SIG-M5 treated with dmso at 0.1 percent for 504 hours (cell line): ENCODE measurements at regions not wholly inside any gene's neighbourhood (a gene's known extent, or its start where the extent isn't known, plus 50 kb on each side); places are given as distances from the start of the nearest gene placed in this dataset.
"Not testable (repeated sequence)": the region's sequence is repeated elsewhere in the genome, so short reads cannot be mapped to it uniquely, and the experiment has no call there.

ENCODE experiments used
- DNase-seq: peaks from one replicate; lab custom pipeline; 2025; ENCODE audit not compliant: unreplicated experiment; lab: John Stamatoyannopoulos, UW

DNA sequence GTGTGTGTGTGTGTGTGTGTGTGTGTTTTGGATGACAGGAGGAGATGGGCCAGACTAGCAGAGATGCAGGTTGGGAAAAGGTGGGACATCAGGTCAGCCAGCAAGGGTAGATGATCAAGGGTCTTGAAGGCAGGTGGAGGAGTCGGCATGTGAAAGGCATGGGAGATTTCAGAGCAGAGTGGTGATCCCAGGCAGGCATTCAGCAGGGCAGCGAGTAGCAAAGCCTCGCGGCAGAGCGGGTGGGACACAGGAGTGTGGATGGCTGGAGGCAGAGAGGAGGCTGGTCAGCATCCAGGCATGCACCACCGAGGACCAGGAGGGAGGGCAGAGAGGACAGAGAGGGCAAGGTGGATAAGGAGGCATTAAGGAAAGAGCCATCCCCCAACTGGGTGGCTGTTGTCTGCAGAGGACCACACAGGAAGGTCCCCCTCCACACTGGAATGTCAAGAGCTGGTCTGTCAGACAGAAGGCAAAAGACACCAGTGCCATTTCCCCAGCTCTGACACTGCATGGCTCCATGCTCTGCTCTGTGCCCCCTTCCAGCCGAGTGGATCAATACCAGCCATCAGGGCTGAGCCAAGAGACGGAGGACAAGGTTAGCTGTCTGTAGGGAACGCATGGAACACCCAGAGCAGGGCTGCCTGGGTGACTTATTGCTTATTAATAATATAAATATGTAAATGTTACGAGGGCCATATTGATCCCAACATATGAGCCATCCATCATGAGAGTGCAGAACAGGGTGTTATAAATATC lies 74.8 kb upstream of the RPL38 start:
- DNase-seq, result no peak

GRCh38 chr17:74129800-74130199 lies 73.7 kb upstream of the RPL38 start:
- not testable (repeated sequence) for DNase-seq

DNA sequence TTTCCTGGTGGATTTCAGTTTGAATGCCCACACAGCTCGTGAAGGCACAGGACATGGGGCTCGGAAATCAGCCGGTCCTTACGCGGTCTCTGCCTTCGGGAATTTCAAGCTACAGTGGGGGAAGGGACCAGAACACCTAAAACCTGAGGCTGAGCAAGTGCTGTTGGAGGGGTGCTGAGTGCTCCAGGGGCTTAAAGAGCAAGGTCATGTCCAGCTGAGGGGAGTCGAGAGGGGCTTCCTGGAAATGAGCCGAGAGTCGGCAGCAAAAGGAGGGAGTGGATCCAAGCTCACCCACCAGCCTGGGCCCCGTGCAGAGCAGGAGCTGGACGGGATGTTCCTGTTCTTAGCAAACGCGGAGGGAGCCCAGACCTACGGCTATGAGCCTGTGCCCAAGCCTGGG lies 73.2 kb upstream of the RPL38 start:
- DNase-seq, result no peak

- no peak for DNase-seq
Observed at GRCh38 chr17:74130841-74131240, 72.6 kb upstream of the RPL38 start.

GRCh38 chr17:74132354-74132753 lies 71.1 kb upstream of the RPL38 start:
- DNase-seq, result no peak

DNA sequence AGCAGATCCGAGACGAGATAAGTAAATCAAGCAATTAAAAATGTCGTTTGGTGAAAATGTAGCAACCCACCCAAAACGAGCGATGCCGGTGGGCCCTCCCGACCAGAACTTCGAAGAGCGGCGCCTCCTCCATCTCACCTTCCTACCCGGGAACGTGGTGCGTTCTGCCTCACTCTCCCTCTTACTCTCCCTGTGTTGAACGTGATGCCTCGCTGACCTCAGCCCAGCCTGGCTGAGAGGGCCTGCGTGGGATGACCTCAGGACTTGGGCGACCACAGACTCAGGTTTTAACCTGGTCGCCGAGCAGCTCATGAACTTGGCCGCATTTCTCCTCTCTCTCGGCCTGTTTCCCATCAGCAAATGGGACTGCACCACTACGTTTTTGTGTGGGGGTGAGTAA lies 69.7 kb upstream of the RPL38 start:
- DNase-seq, result no peak

- DNase-seq, result not testable (repeated sequence)
Observed at GRCh38 chr17:74134234-74134633, 69.2 kb upstream of the RPL38 start.

DNA sequence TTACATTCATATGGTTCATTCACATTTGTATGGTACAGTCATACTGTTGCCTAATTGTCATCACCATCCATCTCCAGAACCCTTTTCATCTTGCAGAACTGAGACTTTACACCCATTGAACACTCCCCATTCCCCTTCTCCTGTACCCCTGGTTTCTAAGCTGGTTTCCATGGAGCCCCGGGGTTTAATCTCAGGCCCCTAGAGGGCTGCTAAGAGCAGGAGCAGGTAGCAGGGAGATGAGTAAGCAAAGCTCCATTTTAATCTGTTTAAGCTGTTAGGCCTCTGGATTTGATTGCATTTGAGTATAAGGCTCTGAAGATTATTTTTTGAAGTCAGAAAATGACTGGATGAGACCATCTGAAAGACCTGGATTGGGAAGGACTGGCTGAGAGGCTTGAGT lies 68.5 kb upstream of the RPL38 start:
- no peak for DNase-seq

DNA sequence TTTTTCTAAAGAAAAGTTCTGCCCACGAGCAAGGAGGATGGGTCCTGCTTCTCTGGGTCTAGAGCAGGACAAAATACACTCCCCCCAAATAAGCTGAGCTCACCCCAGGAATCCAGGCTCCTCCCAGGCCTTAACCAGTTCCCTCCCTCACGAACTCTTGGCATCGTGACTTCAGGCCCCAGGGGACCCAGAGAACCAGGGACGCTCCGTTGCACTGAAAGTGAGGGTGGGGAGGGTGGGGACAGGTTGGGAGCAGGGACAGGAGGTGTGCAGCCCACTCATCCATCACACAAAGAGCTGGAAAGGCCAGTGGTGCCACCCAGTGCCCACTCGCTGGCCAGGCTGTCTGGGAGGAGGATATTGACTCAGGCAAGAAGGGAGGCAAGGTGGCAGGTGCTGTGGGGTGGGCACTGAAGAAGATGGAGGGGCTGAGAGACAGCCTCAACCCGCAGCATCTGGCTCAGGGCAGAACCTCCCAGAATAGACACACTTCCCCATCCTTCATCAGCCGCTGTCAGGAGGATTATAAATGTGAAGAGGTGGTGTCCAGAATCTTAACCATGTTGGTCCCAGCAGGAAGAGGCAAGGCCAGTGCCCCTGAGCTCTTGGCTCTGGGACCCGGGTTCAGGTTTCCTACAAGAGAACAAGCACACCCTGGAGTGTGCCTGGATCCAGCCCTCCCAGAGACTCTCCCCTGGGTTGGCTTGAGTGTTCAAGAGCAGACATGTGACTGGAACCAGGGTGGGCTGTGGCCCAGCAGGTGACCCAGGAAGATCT lies 67.9 kb upstream of the RPL38 start:
- no peak for DNase-seq

GRCh38 chr17:74137416-74137815 lies 66.1 kb upstream of the RPL38 start:
- no peak for DNase-seq

- no peak for DNase-seq
Observed at GRCh38 chr17:74139120-74139519, 64.4 kb upstream of the RPL38 start.

DNA sequence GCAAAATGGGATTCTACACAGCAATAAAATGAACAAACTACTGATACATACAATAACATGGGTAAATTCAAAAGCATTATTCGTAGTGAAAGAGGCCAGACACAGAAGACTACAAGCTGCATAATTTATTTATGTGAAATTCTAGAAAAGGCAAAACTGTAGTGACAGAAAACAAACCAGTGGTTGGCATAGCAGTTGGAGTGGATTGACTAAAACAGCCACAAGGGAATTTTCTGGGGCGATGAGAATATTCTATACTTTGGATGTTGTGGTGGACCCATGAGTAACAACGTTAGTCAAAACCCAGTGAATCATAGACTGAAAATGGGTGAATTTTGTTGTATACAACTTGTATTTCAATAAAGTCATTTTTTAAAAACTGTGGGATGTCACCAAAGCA lies 63.2 kb upstream of the RPL38 start:
- DNase-seq, result no peak

GRCh38 chr17:74141612-74142011 lies 61.9 kb upstream of the RPL38 start:
- no peak for DNase-seq

- not testable (repeated sequence) for DNase-seq
Observed at GRCh38 chr17:74143318-74143717, 60.2 kb upstream of the RPL38 start.

DNA sequence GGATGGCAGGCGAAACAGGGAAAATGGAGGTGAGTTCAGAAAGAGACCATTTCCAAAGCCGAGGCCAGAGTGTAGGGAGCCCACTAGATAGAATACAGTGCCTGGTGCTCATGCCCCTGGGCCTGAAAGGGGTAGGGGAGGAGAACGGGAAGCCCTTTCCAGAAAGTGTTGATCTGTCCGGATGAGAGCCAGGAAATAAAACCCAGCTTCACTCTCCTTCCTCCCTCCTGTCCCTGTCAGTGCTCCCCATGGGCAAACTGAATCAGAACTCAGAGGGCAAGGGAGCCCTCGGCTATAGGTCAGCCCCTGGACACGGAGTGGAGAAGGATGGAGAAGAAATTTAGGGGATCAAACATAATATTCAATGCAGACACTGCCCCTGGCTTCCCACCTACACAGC lies 57.7 kb upstream of the RPL38 start:
- no peak for DNase-seq

GRCh38 chr17:74146196-74146595 lies 57.3 kb upstream of the RPL38 start:
- DNase-seq, result no peak

GRCh38 chr17:74147056-74147835 lies 56.2 kb upstream of the RPL38 start:
- DNase-seq, result no peak

DNA sequence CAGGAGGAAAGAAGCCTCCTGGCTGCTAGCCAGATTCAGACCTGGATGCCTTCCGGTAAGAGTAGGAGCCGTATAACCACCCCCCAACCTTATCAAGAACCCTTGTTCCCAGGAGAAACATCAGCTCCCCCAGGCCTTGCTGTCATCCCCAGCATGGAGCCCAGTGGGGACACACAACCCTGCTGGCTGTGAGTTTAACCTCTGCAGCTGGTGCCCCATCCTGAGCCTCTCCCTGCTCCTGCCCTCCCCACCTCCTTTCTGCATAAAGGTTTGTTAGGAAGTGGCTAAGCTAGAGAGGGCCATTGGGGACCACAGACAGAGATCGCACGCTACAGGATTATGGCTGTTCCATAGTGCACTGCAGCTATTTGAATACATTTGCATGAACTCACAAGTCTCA lies 55.5 kb upstream of the RPL38 start:
- no peak for DNase-seq

- DNase-seq, result no peak
Observed at GRCh38 chr17:74148446-74148845, 55.0 kb upstream of the RPL38 start.

DNA sequence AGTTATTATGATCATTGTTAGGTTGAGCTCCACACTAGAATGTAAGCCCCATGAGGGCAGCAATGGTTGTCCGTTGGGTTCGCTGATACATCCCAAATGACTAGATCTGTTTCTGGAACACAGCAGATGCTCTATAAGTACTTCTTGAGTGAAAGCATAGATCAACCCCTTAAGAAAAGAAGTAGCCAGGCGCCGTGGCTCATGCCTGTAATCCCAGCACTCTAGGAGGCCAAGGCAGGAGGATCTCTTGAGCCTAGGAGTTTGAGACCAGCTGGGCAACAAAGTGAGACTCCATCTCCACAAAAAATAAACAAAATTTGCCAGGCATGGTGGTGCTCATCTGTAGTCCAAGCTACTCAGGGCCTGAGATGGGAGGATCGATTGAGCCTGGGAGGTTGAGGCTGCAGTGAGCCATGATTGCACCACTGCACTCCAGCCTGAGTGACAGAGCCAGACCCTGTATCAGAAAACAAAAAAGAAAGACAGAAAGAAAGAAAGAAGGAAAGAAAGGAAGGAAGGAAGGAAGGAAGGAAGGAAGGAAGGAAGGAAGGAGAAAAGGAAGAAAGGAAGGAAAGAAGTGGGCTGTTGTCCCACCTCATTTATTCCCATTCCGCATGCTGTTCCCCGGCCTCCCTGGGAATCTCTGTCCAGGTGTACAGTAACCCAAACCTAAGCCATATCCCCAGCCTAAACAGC lies 54.4 kb upstream of the RPL38 start:
- no peak for DNase-seq
